H1 (cell line): ENCODE measurements at regions not wholly inside any gene's neighbourhood (a gene's known extent, or its start where the extent isn't known, plus 50 kb on each side); places are given as distances from the start of the nearest gene placed in this dataset.

Experiments used
- CTCF ChIA-PET: fragments of 300-600 bp; sonication (Branson Sonifier 250); formaldehyde crosslinking; loops from one replicate; lab custom pipeline; 2021; ENCODE audit not compliant: partially characterized antibody; lab: Charles Lee
- POLR2A ChIA-PET: fragments of 300-600 bp; sonication (Branson Sonifier 250); formaldehyde crosslinking; loops from one replicate; lab custom pipeline; 2021; ENCODE audit warnings: inconsistent platforms; ENCODE audit not compliant: partially characterized antibody; lab: Charles Lee
- DNase-seq, 2 experiments: peaks; one replicate each; pipeline versions ENCODE4 v3.0.0 to v3.0.0-alpha.2; 2010 to 2022; ENCODE audit warnings: low spot score in 2 of 2, low read depth in 1 of 2, mixed read lengths in 1 of 2
- FAIRE-seq: peaks from 2 replicates; lab custom pipeline; 2011; peaks lifted over from hg19 to GRCh38; lab: Jason Lieb, UNC
- H2AFZ ChIP-seq: 2 replicates; pipeline ENCODE4 v1.8.1; 2012; ENCODE audit warnings: low read length, inconsistent platforms
- H2AK5ac ChIP-seq: 2 replicates; pipeline ENCODE4 v1.6.1; 2013; ENCODE audit warnings: low read depth, low read length
- H2BK120ac ChIP-seq: replicated peaks from 2 replicates; pipeline ENCODE3; 2013; ENCODE audit warnings: low read depth, low read length, inconsistent platforms
- H2BK12ac ChIP-seq: 2 replicates; pipeline ENCODE4 v1.6.1; 2013; ENCODE audit warnings: low read depth, low read length
- H2BK15ac ChIP-seq: 2 replicates; pipeline ENCODE4 v1.6.1; 2013; ENCODE audit warnings: low read length
- H2BK20ac ChIP-seq: 2 replicates; pipeline ENCODE4 v1.6.1; 2013; ENCODE audit warnings: low read length
- H2BK5ac ChIP-seq: 2 replicates; pipeline ENCODE4 v1.6.1; 2013; ENCODE audit warnings: low read depth, low read length
- H3K14ac ChIP-seq: 2 replicates; pipeline ENCODE4 v1.6.1; 2013; ENCODE audit warnings: inconsistent platforms; ENCODE audit not compliant: insufficient read length
- H3K18ac ChIP-seq: 2 replicates; pipeline ENCODE4 v1.6.1; 2013; ENCODE audit warnings: low read length; ENCODE audit errors: extremely low read depth
- H3K23ac ChIP-seq: 2 replicates; pipeline ENCODE4 v1.6.1; 2013; ENCODE audit warnings: inconsistent platforms; ENCODE audit not compliant: insufficient read length
- H3K23me2 ChIP-seq: 2 replicates; pipeline ENCODE4 v1.6.1; 2013; ENCODE audit warnings: low read depth, low read length
- H3K27ac ChIP-seq: 2 replicates; pipeline ENCODE4 v1.6.1; 2011; ENCODE audit warnings: low read depth, low read length, inconsistent platforms
- H3K27me3 ChIP-seq, 4 experiments: replicated peaks in 1 of 4; 1 replicate in 1 of 4; 2 replicates in 3 of 4; pipeline versions ENCODE4 v1.6.1 to v1.8.1; 2011 to 2013; ENCODE audit warnings: low read length in 3 of 4, mild to moderate bottlenecking in 3 of 4, inconsistent platforms in 2 of 4, mixed read lengths in 2 of 4, moderate library complexity in 1 of 4; ENCODE audit not compliant: control insufficient read depth in 3 of 4, insufficient read depth in 3 of 4; ENCODE audit errors: extremely low read depth in 1 of 4
- H3K36me3 ChIP-seq, 4 experiments: 2 replicates each; pipeline versions ENCODE4 v1.6.1 to v1.8.1; 2011 to 2013; ENCODE audit warnings: mild to moderate bottlenecking in 4 of 4, low read length in 3 of 4, moderate library complexity in 2 of 4, control low read depth in 1 of 4, inconsistent platforms in 1 of 4; ENCODE audit not compliant: insufficient read depth in 4 of 4, control insufficient read depth in 2 of 4
- H3K4ac ChIP-seq: replicated peaks from 2 replicates; pipeline ENCODE3; 2013; ENCODE audit warnings: low read length, low read depth, mixed read lengths, inconsistent platforms; ENCODE audit not compliant: insufficient read length
- H3K4me1 ChIP-seq, 4 experiments: replicated peaks in 1 of 4; 1 replicate in 1 of 4; 2 replicates in 3 of 4; pipeline versions ENCODE4 v1.6.1 to v1.8.1; 2011 to 2013; ENCODE audit warnings: low read length in 3 of 4, inconsistent platforms in 2 of 4, mixed read lengths in 1 of 4; ENCODE audit not compliant: insufficient read depth in 4 of 4, control insufficient read depth in 3 of 4
- H3K4me2 ChIP-seq, 2 experiments: 2 replicates each; pipeline versions ENCODE4 v1.6.1 to v1.8.1; 2011 to 2013; ENCODE audit warnings: low read depth in 2 of 2, low read length in 2 of 2, control low read depth in 1 of 2, inconsistent platforms in 1 of 2, mild to moderate bottlenecking in 1 of 2; ENCODE audit not compliant: insufficient read depth in 1 of 2
- H3K4me3 ChIP-seq, 4 experiments: fragments of 200-600, 300-600 bp in 1 of 4; sonication (generic), shearing (Covaris generic), sonication (Bioruptor Twin) in 1 of 4; 2 replicates each; pipeline versions ENCODE4 v1.5.1 to v1.8.1; 2011 to 2016; ENCODE audit warnings: low read length in 4 of 4, low read depth in 3 of 4, control low read depth in 2 of 4, inconsistent platforms in 2 of 4, mild to moderate bottlenecking in 2 of 4, mixed read lengths in 1 of 4, moderate library complexity in 1 of 4; ENCODE audit not compliant: insufficient read depth in 2 of 4; ENCODE audit errors: extremely low read depth in 1 of 4
- H3K56ac ChIP-seq: replicated peaks from 2 replicates; pipeline ENCODE3; 2013; ENCODE audit warnings: low read depth, mild to moderate bottlenecking, mixed read lengths, low read length, inconsistent platforms; ENCODE audit not compliant: insufficient read length
- H3K79me1 ChIP-seq: 2 replicates; pipeline ENCODE4 v1.6.1; 2013; ENCODE audit warnings: low read depth, low read length, control low read depth
- H3K79me2 ChIP-seq, 2 experiments: 2 replicates each; pipeline versions ENCODE4 v1.6.1 to v1.8.1; 2012 to 2013; ENCODE audit warnings: low read length in 2 of 2, mild to moderate bottlenecking in 2 of 2, inconsistent platforms in 1 of 2; ENCODE audit not compliant: insufficient read depth in 2 of 2, control insufficient read depth in 1 of 2
- H3K9ac ChIP-seq, 4 experiments: replicated peaks in 1 of 4; 1 replicate in 1 of 4; 2 replicates in 3 of 4; pipeline versions ENCODE4 v1.6.1 to v1.8.1; 2011 to 2013; ENCODE audit warnings: low read depth in 3 of 4, low read length in 3 of 4, control low read depth in 2 of 4, mild to moderate bottlenecking in 2 of 4, moderate library complexity in 2 of 4, inconsistent platforms in 1 of 4; ENCODE audit errors: extremely low read depth in 1 of 4
- H3K9me3 ChIP-seq, 2 experiments: 2 replicates each; pipeline versions ENCODE4 v1.6.1 to v1.8.1; 2012 to 2013; ENCODE audit warnings: mild to moderate bottlenecking in 2 of 2, moderate library complexity in 2 of 2, control low read depth in 1 of 2, inconsistent platforms in 1 of 2, low read depth in 1 of 2, low read length in 1 of 2, mixed read lengths in 1 of 2; ENCODE audit not compliant: insufficient read depth in 2 of 2
- H4K20me1 ChIP-seq, 2 experiments: replicated peaks in 1 of 2; 2 replicates each; pipeline versions ENCODE3 to v1.8.1; 2011 to 2013; ENCODE audit warnings: inconsistent platforms in 2 of 2, low read length in 2 of 2, mild to moderate bottlenecking in 1 of 2; ENCODE audit not compliant: insufficient read depth in 2 of 2, control insufficient read depth in 1 of 2
- H4K5ac ChIP-seq: 2 replicates; pipeline ENCODE4 v1.6.1; 2013; ENCODE audit warnings: low read length, low read depth, mixed read lengths, inconsistent platforms; ENCODE audit not compliant: insufficient read length
- H4K8ac ChIP-seq: 2 replicates; pipeline ENCODE4 v1.8.0; 2013; ENCODE audit warnings: mild to moderate bottlenecking, moderate library complexity, low read length, inconsistent platforms; ENCODE audit not compliant: insufficient read depth; ENCODE audit errors: extremely low read depth
- H4K91ac ChIP-seq: replicated peaks from 2 replicates; pipeline ENCODE3; 2013; ENCODE audit warnings: low read length, mixed read lengths, inconsistent platforms; ENCODE audit not compliant: insufficient read length
- BACH1 ChIP-seq: IDR thresholded peaks from 2 replicates; pipeline ENCODE4 v1.6.1; 2012; ENCODE audit warnings: low read length, improper control_type of control experiment
- CBX5 ChIP-seq: fragments of 300-800, 300-1000 bp; sonication (generic); IDR thresholded peaks from 2 replicates; pipeline ENCODE4 v1.7.1; 2016; ENCODE audit warnings: antibody characterized with exemption, low read length, low read depth
- MAFK ChIP-seq: IDR thresholded peaks from 2 replicates; pipeline ENCODE4 v1.6.1; 2012; ENCODE audit warnings: low read depth, mild to moderate bottlenecking, improper control_type of control experiment, low read length
- PHF8 ChIP-seq: fragments of 200-600 bp; sonication (generic); conservative IDR thresholded peaks from 2 replicates; pipeline ENCODE4 v1.7.1; 2012; ENCODE audit warnings: low read depth, mild to moderate bottlenecking, inconsistent platforms, low read length, moderate library complexity
- SP4 ChIP-seq: IDR thresholded peaks from 2 replicates; pipeline ENCODE4 v1.6.1; 2012; ENCODE audit warnings: low read length, inconsistent platforms
- WGBS, 2 experiments: shearing (Covaris generic) in 1 of 2; methylation state at CpG; one replicate each; pipeline versions ENCODE4 v1.1.6 to v1.1.7; 2013 to 2015; ENCODE audit warnings: low lambda C conversion rate in 2 of 2, mixed read lengths in 2 of 2, inconsistent platforms in 1 of 2, low coverage in 1 of 2, missing lambda C conversion rate in 1 of 2; ENCODE audit not compliant: insufficient replicate concordance in 2 of 2, insufficient coverage in 1 of 2, insufficient read length in 1 of 2; ENCODE audit errors: extremely low coverage in 1 of 2, missing lambda C conversion rate in 1 of 2; 5-methylcytosine and 5-hydroxymethylcytosine counted together

DNA sequence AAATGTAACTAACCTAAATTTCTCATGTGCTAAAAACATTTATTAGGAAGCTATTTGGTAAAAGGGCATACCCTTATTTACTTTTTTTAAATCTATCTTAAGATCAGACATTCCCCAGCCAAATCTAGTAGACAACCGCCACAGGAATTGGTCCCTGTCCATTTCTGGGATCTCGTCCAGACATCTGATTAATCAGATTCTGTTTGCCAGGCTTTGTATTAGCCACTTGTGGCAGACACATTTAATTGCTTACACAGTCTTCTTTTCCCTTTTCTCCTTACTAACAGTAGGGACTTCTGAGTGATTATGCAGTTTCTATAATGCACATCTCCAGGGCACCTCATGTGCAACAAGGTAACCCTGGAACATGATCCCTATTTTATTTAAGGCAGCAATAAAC lies 449.0 kb upstream of the RGS18 start:
- Histone ChIP-seq H3K23ac (no peak overlapping the region), H3K27me3 (no peaks in the 10 kb centered on the region), H2AK5ac (no peak overlapping the region), H3K4me1 (no peaks in the 10 kb centered on the region), H3K9ac (no peak overlapping the region), H3K4me2 (no peak overlapping the region), H3K79me2 (no peaks in the 10 kb centered on the region), H2BK5ac (no peak overlapping the region), H3K23me2 (no peaks in the 10 kb centered on the region; the same call in 1 of the 2 replicates), H4K20me1 (no peaks in the 10 kb centered on the region), H2BK12ac (no peak overlapping the region), H4K5ac (no peak overlapping the region), H3K27ac (no peak overlapping the region), H4K8ac (no peak overlapping the region), H2BK20ac (no peak overlapping the region), H3K79me1 (no peaks in the 10 kb centered on the region), H3K18ac (no peak overlapping the region), H2AFZ (no peak overlapping the region), H4K91ac (no peak overlapping the region), H3K9me3 (no peaks in the 10 kb centered on the region), H3K4ac (no peak overlapping the region), H3K36me3 (no peaks in the 10 kb centered on the region), H3K4me3 (no peak overlapping the region), H3K14ac (no peak overlapping the region), H2BK120ac (no peak overlapping the region), H2BK15ac (no peak overlapping the region), H3K56ac (no peak overlapping the region)
- WGBS, 2 experiments: 80% methylated on average over 2 of the region's 2 CpGs; no CpG with 5 or more reads in 1 of the 2 experiments
- FAIRE-seq (no peak), DNase-seq (no peak)
- TF ChIP-seq SP4: no peak
- TF ChIP-seq MAFK: no peak
- no peak for TF ChIP-seq CBX5
- TF ChIP-seq PHF8: no peak
- TF ChIP-seq BACH1: no peak
- ChIA-PET POLR2A (no interaction called here), CTCF (no interaction called here)
